HepG2 (cell line): ENCODE measurements at regions not wholly inside any gene's neighbourhood (a gene's known extent, or its start where the extent isn't known, plus 50 kb on each side); places are given as distances from the start of the nearest gene placed in this dataset.

Experiments
- CEBPZ ChIP-seq: IDR thresholded peaks from 2 replicates; pipeline ENCODE4 v1.6.1; 2012; ENCODE audit warnings: low read length, improper control_type of control experiment
- PRPF4 ChIP-seq: fragments of 200-400 bp; formaldehyde crosslinking; IDR thresholded peaks from 2 replicates; pipeline ENCODE4 v1.6.1; 2016; ENCODE audit warnings: low read length, low read depth; ENCODE audit not compliant: poor library complexity, severe bottlenecking
- SPEN ChIP-seq: sonication (generic); formaldehyde crosslinking; IDR thresholded peaks from 2 replicates; pipeline ENCODE4 v1.5.1; 2020; ENCODE audit warnings: low read depth, mild to moderate bottlenecking, missing genetic modification reagents
- ZBTB8A ChIP-seq: sonication (generic); formaldehyde crosslinking; IDR thresholded peaks from 2 replicates; pipeline ENCODE4 v1.4.0; 2020; ENCODE audit warnings: mild to moderate bottlenecking, low read depth, missing genetic modification reagents, borderline replicate concordance
- ZNF121 ChIP-seq: sonication (generic); formaldehyde crosslinking; IDR thresholded peaks from 2 replicates; pipeline ENCODE4 v1.5.0; 2020; ENCODE audit warnings: mild to moderate bottlenecking, missing genetic modification reagents
- ZNF431 ChIP-seq: sonication (generic); formaldehyde crosslinking; IDR thresholded peaks from 2 replicates; pipeline ENCODE4 v1.9.0; 2022; ENCODE audit warnings: missing genetic modification reagents, low read depth, mild to moderate bottlenecking, borderline replicate concordance
- ZNF709 ChIP-seq: sonication (generic); formaldehyde crosslinking; IDR thresholded peaks from 2 replicates; pipeline ENCODE4 v1.5.0; 2020; ENCODE audit warnings: mild to moderate bottlenecking, missing genetic modification reagents
- TF ChIP-seq, protein P1 (sequence below): sonication (generic); formaldehyde crosslinking; IDR thresholded peaks from 2 replicates; pipeline ENCODE4 v1.5.1; 2020; ENCODE audit warnings: missing genetic modification reagents, mild to moderate bottlenecking, borderline replicate concordance

DNA sequence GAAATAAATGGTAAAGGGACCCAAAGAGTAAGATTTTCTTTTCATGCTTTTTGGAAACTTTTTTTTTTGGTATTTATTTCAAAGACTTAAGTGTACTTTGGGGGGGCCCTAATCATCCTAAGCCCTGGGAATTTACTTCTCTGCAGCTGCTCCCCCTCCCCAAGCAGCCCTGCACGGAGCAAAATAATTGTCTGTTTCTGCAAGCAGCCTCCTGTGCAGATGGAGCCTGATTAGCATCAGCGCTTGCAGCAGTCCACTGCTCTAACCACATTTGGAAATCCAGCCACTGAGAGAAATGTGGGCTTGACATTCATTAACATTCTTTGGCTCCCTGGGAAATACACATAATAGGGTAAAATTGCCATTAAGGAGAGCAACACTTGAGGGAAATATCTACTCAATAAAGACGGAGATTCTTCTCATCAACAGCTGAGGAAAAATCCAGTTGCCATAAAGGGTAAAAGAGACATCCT lies 309.2 kb upstream of the MAP3K7 start (continued):
- no peak for TF ChIP-seq ZNF121
- TF ChIP-seq CEBPZ, result no peak
- TF ChIP-seq ZBTB8A (CRISPR knock-in tag), result no peak
- TF ChIP-seq ZNF709, result no peak
- TF ChIP-seq, protein P1, sequence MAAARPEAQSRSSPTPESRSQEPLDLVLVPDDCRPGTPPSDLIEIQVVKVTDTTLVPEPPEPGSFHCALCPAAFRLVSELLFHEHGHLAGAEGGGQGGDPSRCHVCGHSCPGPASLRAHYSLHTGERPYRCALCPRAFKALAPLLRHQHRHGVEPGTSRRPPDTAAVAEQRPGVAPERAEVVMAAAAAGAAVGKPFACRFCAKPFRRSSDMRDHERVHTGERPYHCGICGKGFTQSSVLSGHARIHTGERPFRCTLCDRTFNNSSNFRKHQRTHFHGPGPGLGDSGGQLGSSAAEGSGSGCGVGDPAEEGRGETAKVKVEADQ (CRISPR knock-in tag), result no peak
- no peak for TF ChIP-seq PRPF4
- no peak for TF ChIP-seq SPEN
- no peak for TF ChIP-seq ZNF431 (CRISPR knock-in tag)
